BLaER1 treated with 17β-estradiol and CSF1 and Interleukin-3, amounts not matched to agents 10 nM and 100 nM (cell line): ENCODE measurements at regions not wholly inside any gene's neighbourhood (a gene's known extent, or its start where the extent isn't known, plus 50 kb on each side); places are given as distances from the start of the nearest gene placed in this dataset.

Source experiments
- H3K27ac ChIP-seq, 11 experiments: shearing (Covaris generic); formaldehyde crosslinking; 2 replicates each; pipeline ENCODE4 v1.8.1; 2022
- H3K27me3 ChIP-seq, 11 experiments: shearing (Covaris generic); formaldehyde crosslinking; 2 replicates each; pipeline ENCODE4 v1.8.1; 2022
- H3K36me3 ChIP-seq, 11 experiments: shearing (Covaris generic); formaldehyde crosslinking; 2 replicates each; pipeline ENCODE4 v1.8.1; 2022
- H3K4me1 ChIP-seq, 10 experiments: shearing (Covaris generic); formaldehyde crosslinking; 2 replicates each; pipeline ENCODE4 v1.8.1; 2022
- H3K4me2 ChIP-seq, 11 experiments: shearing (Covaris generic); formaldehyde crosslinking; 2 replicates each; pipeline ENCODE4 v1.8.1; 2022
- H3K4me3 ChIP-seq, 10 experiments: shearing (Covaris generic); formaldehyde crosslinking; 2 replicates each; pipeline ENCODE4 v1.8.1; 2022
- H3K9ac ChIP-seq, 11 experiments: shearing (Covaris generic); formaldehyde crosslinking; 2 replicates each; pipeline ENCODE4 v1.8.1; 2022
- H3K9me3 ChIP-seq, 11 experiments: shearing (Covaris generic); formaldehyde crosslinking; replicated peaks in 1 of 11; 2 replicates each; pipeline ENCODE4 v1.8.1; 2022
- H4K20me1 ChIP-seq, 11 experiments: shearing (Covaris generic); formaldehyde crosslinking; 2 replicates each; pipeline ENCODE4 v1.8.1; 2022
- Cebpa-rat ChIP-seq, 11 experiments: shearing (Covaris generic); IDR thresholded peaks; 2 replicates each; pipeline ENCODE4 v1.8.1; 2022

DNA sequence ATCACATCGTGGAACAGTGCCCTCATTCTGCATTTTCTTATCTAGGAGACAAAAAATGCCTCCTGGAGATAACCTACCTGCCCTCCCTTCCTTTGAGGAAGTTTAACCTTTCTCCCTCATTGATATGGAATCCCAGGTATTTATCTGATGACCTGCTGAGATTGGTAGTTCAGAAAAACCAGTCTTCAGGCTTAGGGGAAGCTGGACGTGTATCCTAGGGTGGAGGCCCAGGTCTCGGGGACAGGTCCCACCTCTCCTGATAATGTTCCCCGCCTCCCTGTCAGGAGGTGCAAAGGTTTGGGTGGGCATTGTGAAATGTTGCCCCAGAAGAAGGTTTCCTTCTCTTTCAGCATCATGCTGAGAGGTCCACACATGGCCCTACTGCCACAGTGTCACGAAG lies 186.9 kb upstream of the NAV2 start:
- H3K4me3 ChIP-seq: no peak overlapping the region
- H3K27me3 ChIP-seq: no peaks in the 10 kb centered on the region
- peak overlapping the region in 1 of 11 experiments; percentile 3; a peak in 2 of 22 replicates for H3K27ac ChIP-seq
- H3K36me3 ChIP-seq: no peaks in the 10 kb centered on the region
- H3K4me1 ChIP-seq: peaks cover 10 to 36% (median 29%) of the 10 kb centered on the region in 10 experiments; a peak in 19 of 20 replicates
- peak overlapping the region; percentile 10 to 68 (median 61); a peak in 20 of 22 replicates for H3K4me2 ChIP-seq
- no peaks in the 10 kb centered on the region; a peak in 1 of 22 replicates for H4K20me1 ChIP-seq
- H3K9me3 ChIP-seq: no peaks in the 10 kb centered on the region
- no peak for TF ChIP-seq Cebpa-rat (IDR thresholded peaks at IDR 0.05)
- no peak overlapping the region for H3K9ac ChIP-seq

DNA sequence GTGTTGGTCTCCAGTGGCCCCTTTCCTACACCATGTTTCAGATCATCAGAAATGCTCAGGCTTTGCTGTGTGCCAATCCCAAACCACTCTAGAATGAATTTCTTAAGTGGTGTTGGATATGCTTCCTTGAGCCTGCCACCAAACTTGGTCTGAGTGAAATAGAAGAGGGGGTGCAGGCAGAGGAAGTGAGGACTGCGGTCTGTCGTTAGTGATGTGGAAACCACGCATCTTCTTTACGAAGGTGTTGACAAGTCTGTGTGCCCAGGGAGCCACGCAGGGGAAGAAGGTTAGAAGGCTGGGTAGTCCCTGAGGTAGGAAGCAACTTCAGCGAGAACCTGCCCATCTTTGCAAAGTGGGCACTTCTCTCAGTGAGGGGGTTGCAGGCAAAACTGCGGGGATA lies 187.4 kb upstream of the NAV2 start:
- Histone ChIP-seq H3K4me2 (peak overlapping the region; percentile 10 to 68 (median 61); a peak in 21 of 22 replicates), H3K9me3 (no peaks in the 10 kb centered on the region)
- 0 out of 22 replicates have a peak, but pooled peaks of 1 of the 11 experiments have one; percentile 10 for TF ChIP-seq Cebpa-rat (IDR thresholded peaks at IDR 0.05)

DNA sequence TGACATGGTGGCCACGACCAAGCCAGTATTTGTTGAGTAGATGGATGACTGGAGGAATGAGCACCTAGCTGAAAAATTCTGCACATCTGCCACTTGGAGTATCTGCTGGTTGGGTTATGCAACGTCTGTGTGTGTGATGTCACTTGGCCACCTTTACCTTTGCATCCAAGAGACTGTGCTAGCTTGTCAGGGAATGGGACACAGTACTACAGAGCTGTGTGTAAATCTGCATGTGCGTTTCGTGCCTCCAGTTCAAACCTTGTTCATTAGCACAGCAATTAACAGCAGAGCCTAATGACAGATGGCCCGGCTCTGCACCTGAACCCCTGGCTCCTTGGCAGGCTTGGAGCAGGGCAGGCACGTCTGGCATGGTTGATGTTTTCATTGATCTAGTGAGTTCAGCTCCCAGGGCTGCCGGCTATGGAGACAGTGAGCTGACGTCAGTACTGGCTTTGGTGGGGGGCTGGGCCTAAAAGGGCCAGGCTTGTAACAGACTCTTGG lies 188.4 kb upstream of the NAV2 start:
- H3K27ac ChIP-seq: peak overlapping the region in 3 of 11 experiments; percentile 12 to 38 (median 21); a peak in 3 of 22 replicates
- H3K4me2 ChIP-seq: peak overlapping the region in 8 of 11 experiments; percentile 55 to 68 (median 64); a peak in 14 of 22 replicates
- no peak for TF ChIP-seq Cebpa-rat (IDR thresholded peaks at IDR 0.05)
- H3K27me3 ChIP-seq: no peaks in the 10 kb centered on the region
- no peak overlapping the region for H3K9ac ChIP-seq
- peaks cover 10 to 26% (median 20%) of the 10 kb centered on the region in 10 experiments; a peak in 19 of 20 replicates for H3K4me1 ChIP-seq
- H3K4me3 ChIP-seq: no peak overlapping the region
- H3K36me3 ChIP-seq: no peaks in the 10 kb centered on the region
- H4K20me1 ChIP-seq: no peaks in the 10 kb centered on the region; a peak in 1 of 22 replicates
- no peaks in the 10 kb centered on the region for H3K9me3 ChIP-seq

More for the DNA sequence above, 187.4 kb upstream of the NAV2 start:
- no peaks in the 10 kb centered on the region; a peak in 1 of 22 replicates for H4K20me1 ChIP-seq
- H3K9ac ChIP-seq: no peak overlapping the region
- peak overlapping the region in 4 of 11 experiments; percentile 0 to 38 (median 16); a peak in 3 of 22 replicates for H3K27ac ChIP-seq
- no peaks in the 10 kb centered on the region for H3K36me3 ChIP-seq
- peaks cover 10 to 31% (median 25%) of the 10 kb centered on the region in 10 experiments; a peak in 19 of 20 replicates for H3K4me1 ChIP-seq
- no peaks in the 10 kb centered on the region for H3K27me3 ChIP-seq
- no peak overlapping the region for H3K4me3 ChIP-seq

DNA sequence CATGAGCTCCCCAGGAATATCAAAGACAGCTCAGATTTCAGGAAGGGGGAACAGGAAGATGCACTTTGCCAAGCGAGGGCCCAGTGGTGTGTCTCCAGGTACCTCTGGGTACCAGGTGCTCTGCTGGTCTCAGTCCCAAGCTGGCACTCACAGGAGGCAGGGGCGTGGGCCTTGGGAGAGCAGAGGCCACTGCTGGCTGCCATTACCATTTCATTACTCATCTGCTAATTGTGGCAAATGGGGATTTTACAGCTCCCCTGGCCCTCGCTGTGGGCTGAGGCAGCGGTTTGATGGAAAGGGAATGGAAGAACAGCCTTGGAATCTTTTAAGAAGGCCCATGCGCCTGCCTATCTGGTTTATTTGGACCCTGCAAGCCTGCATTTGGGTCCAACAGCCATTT lies 192.0 kb upstream of the NAV2 start:
- no peak overlapping the region for H3K27ac ChIP-seq
- H3K9ac ChIP-seq: no peak overlapping the region
- H4K20me1 ChIP-seq: no peaks in the 10 kb centered on the region; a peak in 1 of 22 replicates
- H3K4me2 ChIP-seq: no peak overlapping the region
- H3K4me3 ChIP-seq: no peak overlapping the region
- H3K4me1 ChIP-seq: peaks cover 8 to 33% (median 22%) of the 10 kb centered on the region in 10 experiments; a peak in 19 of 20 replicates
- H3K9me3 ChIP-seq: no peaks in the 10 kb centered on the region
- no peak for TF ChIP-seq Cebpa-rat (IDR thresholded peaks at IDR 0.05)
- no peaks in the 10 kb centered on the region for H3K27me3 ChIP-seq
- no peaks in the 10 kb centered on the region for H3K36me3 ChIP-seq

DNA sequence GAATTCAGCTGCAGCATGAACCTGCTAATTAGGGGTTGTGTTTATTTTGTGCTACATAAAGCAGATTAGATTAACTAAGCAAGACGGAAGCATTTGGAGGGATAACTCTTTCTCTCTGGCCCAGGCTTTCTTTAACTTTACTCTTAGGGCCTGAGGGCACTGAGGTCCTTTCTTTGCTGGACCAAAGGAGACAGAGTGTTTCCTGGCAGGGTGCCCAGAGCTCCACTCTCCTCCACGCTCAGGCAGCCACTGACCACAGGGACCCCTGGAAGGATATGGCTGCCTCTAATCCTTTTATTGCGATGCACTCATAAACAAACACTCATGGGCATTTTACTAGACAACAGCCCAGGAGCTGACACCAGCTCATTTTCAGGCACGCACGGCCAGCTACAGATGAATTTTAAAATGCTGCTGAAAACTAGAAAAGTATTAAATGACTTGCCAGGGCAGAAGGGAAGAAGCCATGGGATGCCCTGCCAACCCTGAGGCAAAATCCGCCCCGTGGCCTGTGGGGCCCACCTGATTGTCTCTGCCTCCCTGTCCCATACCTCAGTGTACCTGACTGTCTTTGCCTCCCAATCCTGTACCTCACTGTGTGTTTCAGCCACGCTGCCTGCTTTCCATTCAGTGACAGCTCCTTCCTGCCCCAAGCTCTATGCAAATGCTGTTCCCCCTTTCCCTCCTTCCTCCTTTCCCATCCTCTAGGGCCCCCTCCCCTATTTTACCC lies 192.6 kb upstream of the NAV2 start:
- Histone ChIP-seq H3K4me1 (peaks cover 2 to 27% (median 16%) of the 10 kb centered on the region in 10 experiments; a peak in 19 of 20 replicates), H3K9ac (no peak overlapping the region), H4K20me1 (no peaks in the 10 kb centered on the region; a peak in 1 of 22 replicates), H3K36me3 (no peaks in the 10 kb centered on the region), H3K9me3 (no peaks in the 10 kb centered on the region), H3K27me3 (no peaks in the 10 kb centered on the region), H3K27ac (no peak overlapping the region), H3K4me3 (no peak overlapping the region), H3K4me2 (no peak overlapping the region)
- no peak for TF ChIP-seq Cebpa-rat (IDR thresholded peaks at IDR 0.05)

DNA sequence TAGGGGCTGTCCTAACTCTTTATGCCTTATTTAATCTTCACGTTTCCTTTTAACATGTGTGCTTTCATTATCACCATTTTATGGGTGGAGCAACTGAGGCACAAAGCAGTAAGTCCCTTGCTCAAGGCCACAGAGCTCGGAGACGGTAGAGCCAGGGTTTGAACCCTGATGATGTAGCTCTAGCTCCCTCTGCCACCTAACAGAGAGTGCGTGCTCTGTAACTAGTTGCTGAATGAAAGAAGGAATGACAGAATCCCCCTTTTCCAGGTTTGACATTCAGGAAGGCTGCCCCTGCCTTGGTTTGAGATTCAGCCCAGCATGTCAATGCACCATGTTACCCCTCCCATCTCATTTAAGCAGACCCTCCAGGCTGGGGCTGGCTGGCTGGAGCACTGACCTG lies 193.3 kb upstream of the NAV2 start:
- Histone ChIP-seq H3K27me3 (no peaks in the 10 kb centered on the region), H3K4me2 (no peak overlapping the region), H3K4me1 (peaks cover 0 to 20% (median 9%) of the 10 kb centered on the region in 10 experiments; a peak in 14 of 20 replicates), H3K36me3 (no peaks in the 10 kb centered on the region), H3K9ac (no peak overlapping the region), H4K20me1 (no peaks in the 10 kb centered on the region; a peak in 1 of 22 replicates), H3K4me3 (no peak overlapping the region), H3K9me3 (no peaks in the 10 kb centered on the region), H3K27ac (no peak overlapping the region)
- TF ChIP-seq Cebpa-rat (IDR thresholded peaks at IDR 0.05): no peak

DNA sequence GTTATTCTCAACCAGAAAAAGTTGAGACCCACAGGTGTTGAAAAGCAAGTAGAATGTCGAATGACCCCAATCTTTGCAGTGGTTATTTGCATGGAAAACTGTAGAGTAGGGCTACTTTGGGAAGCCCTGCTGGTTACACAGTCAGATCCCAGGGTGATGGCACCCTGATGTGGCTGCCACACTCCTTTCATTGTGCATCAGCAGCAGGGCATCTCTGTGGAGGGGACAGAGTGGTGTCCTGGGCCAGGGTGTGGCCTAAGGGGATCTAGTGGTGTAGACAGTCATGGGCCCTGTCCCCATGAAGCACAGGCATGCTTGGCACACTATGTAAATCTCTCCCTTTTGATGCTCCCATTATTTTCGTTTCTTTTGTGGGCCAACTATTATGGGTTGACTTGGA lies 199.4 kb upstream of the NAV2 start:
- Histone ChIP-seq H3K27me3 (0 out of 22 replicates have a peak, but pooled peaks cover 0 to 3% (median 0%) of the 10 kb centered on the region in 11 experiments), H3K4me1 (peaks cover 12 to 39% (median 29%) of the 10 kb centered on the region in 10 experiments), H3K9me3 (peaks cover 0 to 3% (median 0%) of the 10 kb centered on the region in 11 experiments; a peak in 1 of 22 replicates), H3K27ac (no peak overlapping the region), H3K9ac (no peak overlapping the region), H4K20me1 (no peaks in the 10 kb centered on the region), H3K4me3 (no peak overlapping the region), H3K4me2 (peak overlapping the region in 6 of 11 experiments; percentile 68 to 89 (median 84); a peak in 5 of 22 replicates), H3K36me3 (no peaks in the 10 kb centered on the region)
- no peak for TF ChIP-seq Cebpa-rat (IDR thresholded peaks at IDR 0.05)

DNA sequence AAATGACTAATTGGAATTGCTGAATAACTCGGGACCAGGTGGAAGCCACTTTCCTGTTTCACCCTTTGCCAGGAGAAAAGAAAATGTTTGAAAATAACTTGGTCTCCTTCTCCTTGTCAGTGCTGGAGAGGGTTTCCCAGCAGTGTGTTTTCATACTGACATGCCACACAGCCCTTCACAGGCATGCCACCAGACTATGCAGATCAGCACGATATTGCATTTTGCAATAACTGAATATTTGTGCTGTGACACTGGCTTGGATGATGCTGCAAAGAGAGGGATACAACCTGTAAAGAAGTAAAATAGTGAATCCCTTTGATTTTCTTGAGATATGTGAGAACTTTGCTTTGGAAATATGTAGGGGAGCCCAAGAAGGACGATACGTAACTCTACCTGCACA lies 200.0 kb upstream of the NAV2 start:
- H4K20me1 ChIP-seq: no peaks in the 10 kb centered on the region
- no peak overlapping the region for H3K4me3 ChIP-seq
- no peaks in the 10 kb centered on the region for H3K36me3 ChIP-seq
- H3K27me3 ChIP-seq: 0 out of 22 replicates have a peak, but pooled peaks cover 0 to 3% (median 0%) of the 10 kb centered on the region in 11 experiments
- H3K4me2 ChIP-seq: peak overlapping the region in 10 of 11 experiments; percentile 26 to 89 (median 76); a peak in 19 of 22 replicates
- H3K9ac ChIP-seq: no peak overlapping the region
- no peak for TF ChIP-seq Cebpa-rat (IDR thresholded peaks at IDR 0.05)
- peaks cover 0 to 3% (median 0%) of the 10 kb centered on the region in 11 experiments; a peak in 1 of 22 replicates for H3K9me3 ChIP-seq
- H3K4me1 ChIP-seq: peaks cover 12 to 33% (median 28%) of the 10 kb centered on the region in 10 experiments
- H3K27ac ChIP-seq: no peak overlapping the region
